RCC 7860 (cell line): ENCODE measurements at regions not wholly inside any gene's neighbourhood (a gene's known extent, or its start where the extent isn't known, plus 50 kb on each side); places are given as distances from the start of the nearest gene placed in this dataset.

ENCODE experiments used
- DNase-seq: peaks from one replicate; pipeline ENCODE4 v3.0.0-alpha.2; 2015; ENCODE audit warnings: low spot score
- FAIRE-seq: peaks from 2 replicates; lab custom pipeline; 2012; peaks lifted over from hg19 to GRCh38; lab: Jason Lieb, UNC

- FAIRE-seq (no peak), DNase-seq (no peak)
Observed at GRCh38 chr15:94602754-94603470, 371.6 kb downstream of the MCTP2 start.

DNA sequence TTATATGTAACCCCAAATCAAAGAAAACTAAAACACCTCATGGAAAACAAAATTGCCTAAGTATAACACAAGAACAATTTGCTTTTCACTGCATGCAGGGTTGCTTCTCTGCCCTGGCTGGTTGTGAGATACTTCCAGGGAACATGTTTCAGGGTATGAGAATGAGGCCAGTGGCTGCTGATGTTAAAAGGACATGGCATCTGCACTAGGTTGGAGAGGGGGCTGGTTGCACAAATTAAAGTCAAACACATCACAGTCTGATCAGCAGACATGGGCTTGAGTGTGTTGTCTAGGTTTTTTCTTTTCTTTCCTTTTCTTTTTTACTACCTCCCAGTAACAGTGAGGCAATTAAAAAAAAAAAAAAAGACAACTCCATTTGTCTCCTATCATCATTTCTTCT, 374.9 kb downstream of the MCTP2 start:
- DNase-seq (no peak), FAIRE-seq (no peak)

GRCh38 chr15:94607176-94607654, 375.9 kb downstream of the MCTP2 start:
- FAIRE-seq (no peak), DNase-seq (no peak)

GRCh38 chr15:94610069-94610468, 378.7 kb downstream of the MCTP2 start:
- DNase-seq (no peak), FAIRE-seq (no peak)

GRCh38 chr15:94610485-94610884, 379.1 kb downstream of the MCTP2 start:
- FAIRE-seq (no peak), DNase-seq (no peak)

- DNase-seq (no peak), FAIRE-seq (no peak)
Observed at GRCh38 chr15:94611656-94612055, 380.3 kb downstream of the MCTP2 start.

DNA sequence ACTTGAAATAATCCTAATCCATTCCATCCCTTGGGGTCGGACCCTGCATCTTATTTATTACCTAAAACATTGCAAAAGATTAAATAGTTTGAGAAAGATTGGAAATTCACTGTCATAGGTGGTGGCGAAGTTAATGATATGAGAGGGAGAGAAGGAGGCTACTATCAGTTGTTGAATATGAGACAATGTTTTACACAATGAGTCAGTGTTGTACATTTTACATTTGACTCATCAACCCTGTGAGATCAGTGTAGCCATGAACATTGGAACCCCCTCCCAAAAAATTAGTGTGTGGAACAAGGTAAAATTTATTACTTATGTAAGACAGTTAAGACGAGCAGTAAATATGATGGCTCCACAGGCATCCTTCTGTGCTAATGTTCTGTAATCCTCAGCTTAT, 384.3 kb downstream of the MCTP2 start:
- DNase-seq (no peak), FAIRE-seq (no peak)

DNA sequence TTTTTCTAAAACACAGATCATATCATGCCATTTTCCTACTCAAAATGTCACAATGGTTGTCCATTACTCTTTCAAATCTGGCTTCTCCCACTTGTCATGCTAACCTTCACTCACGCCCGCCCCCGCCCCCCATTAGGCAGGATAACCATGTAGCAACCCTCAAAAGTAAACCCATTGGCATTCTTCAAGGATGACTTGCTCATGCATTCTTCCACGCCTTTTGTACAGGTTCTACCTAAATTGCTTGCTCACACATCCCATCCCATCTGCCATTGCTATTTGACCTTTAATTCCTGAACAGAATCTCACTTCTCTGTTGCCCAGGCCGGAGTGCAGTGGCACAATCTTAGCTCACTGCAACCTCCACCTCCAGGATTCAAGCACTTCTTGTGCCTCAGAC, 389.3 kb downstream of the MCTP2 start:
- no peak for FAIRE-seq

GRCh38 chr15:94621736-94622135, 390.4 kb downstream of the MCTP2 start:
- no peak for DNase-seq

More for the DNA sequence above, 389.3 kb downstream of the MCTP2 start:
- no peak for DNase-seq

DNA sequence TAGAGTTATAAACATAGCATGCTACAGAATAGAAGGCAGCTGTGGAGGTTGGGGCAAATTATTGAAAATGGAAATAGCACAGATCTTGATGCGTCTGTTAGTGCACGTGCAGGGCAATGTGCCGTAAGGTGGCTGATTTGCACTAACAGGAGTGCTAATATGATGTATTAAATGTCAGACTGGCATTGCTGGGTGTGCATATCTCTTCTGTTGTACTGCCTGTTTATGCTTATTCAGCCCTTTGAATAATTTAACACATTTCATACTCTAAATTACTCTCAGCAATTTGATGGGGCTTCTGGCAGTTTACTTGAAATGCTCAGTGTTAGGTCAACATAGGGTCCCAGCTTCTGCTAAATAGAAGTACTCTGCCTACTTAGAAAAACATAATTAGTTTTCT, 395.6 kb downstream of the MCTP2 start:
- FAIRE-seq (no peak), DNase-seq (no peak)

More at GRCh38 chr15:94621736-94622135, 390.4 kb downstream of the MCTP2 start:
- FAIRE-seq, result no peak

- no peak for FAIRE-seq
- DNase-seq, result no peak
Observed at GRCh38 chr15:94631608-94632007, 400.2 kb downstream of the MCTP2 start.

GRCh38 chr15:94638183-94638582, 406.8 kb downstream of the MCTP2 start:
- FAIRE-seq, result no peak
- DNase-seq, result no peak

DNA sequence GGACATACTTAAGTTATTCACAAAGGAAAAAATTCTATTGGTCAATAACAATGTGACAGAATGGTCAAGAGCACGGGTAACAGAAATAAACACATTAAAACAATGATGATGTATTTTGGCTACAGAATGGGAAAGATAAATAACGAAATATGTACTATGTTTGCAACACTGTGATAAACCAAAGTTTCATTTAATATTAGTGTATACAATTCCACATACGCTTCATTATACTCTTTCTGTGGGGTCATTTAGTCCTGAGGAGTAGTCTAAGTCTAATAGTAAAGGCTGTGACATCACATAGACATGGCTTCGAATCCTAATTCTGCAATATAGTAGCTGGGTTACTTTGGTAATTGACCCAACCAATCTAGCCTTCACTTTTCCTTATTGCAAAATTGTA, 408.3 kb downstream of the MCTP2 start:
- FAIRE-seq, result no peak
- no peak for DNase-seq

DNA sequence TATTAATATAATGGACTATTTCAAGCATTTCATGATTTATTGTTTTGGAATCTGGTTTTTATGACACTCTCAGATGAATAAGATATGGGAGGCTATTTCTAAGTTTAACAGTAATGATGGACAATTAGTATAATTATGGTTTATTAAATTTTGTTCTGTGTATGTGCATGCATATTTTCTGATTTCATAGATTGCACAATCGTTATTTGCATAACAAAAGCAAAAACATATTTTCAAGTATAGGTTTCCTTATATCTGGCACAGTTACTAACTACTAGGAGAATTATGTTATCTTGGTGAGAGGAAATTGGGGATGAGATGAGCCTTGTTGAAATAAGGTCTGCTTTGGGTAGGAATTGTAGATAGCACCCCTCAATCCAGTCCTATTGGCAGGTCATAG, 413.1 kb downstream of the MCTP2 start:
- FAIRE-seq (no peak), DNase-seq (no peak)

DNA sequence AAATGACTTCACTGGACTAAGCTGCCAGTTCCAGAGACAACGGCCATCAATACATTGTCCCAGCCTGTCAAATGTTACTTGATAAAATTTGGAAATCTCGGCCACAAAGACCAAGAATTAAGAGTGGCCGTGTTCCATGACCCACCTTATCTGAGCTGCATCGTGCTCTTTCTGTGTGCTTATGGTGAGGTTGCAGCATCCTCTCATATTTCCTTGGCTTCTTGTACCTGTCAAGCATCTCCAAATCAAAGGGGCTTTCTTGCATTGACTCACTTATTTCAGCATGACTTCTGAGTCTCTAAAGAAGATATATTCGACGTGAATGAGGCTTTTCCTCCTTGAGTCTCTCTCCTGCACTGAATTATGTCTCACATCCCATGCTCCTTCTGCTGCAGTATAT, 421.7 kb downstream of the MCTP2 start:
- FAIRE-seq (no peak), DNase-seq (no peak)

- DNase-seq (no peak), FAIRE-seq (no peak)
Observed at GRCh38 chr15:94655249-94655880, 424.0 kb downstream of the MCTP2 start.

GRCh38 chr15:94665676-94666441, 434.5 kb downstream of the MCTP2 start:
- no peak for DNase-seq
- FAIRE-seq, result no peak

- DNase-seq (no peak), FAIRE-seq (no peak)
Observed at GRCh38 chr15:94666553-94666952, 435.2 kb downstream of the MCTP2 start.

GRCh38 chr15:94667109-94667508, 435.7 kb downstream of the MCTP2 start:
- no peak for DNase-seq
- FAIRE-seq, result no peak

GRCh38 chr15:94670438-94671034, 439.2 kb downstream of the MCTP2 start:
- FAIRE-seq, result no peak
- DNase-seq, result peak; percentile 33

DNA sequence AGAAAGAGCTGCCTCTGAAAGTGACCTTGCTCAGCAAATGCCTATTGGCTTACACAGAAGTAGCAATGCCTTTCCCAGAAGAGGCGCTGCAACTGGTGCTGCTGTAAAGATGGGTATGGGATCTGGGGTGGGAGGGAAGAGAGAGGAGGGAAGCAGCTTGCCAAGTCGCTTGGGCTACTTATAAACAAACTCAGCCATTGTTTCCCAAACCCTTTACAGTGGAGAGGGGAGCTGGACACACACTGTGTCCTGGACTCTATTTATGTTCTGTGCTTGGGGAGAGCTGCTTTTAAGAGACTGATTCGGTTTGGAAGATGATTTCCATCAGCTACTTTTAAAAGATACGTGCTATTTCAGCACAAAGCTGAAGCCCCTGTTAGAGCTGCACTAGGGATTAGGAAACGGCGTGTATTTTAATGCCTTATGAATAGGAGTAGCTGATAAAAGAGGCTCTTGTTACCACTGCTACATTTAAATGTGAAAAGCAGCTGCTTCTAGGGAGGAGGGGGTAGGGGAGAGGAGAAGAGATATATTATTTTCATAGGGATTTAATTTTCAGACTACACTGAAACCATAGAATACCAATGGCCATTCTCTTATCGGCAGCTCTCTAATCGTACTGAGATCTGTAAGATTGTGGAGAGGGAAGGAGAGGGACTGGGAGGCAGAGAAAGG, 440.6 kb downstream of the MCTP2 start:
- DNase-seq, result no peak
- no peak for FAIRE-seq
